Activated CD4-positive, alpha-beta T cell treated with anti-CD3 and anti-CD28 coated beads, Interleukin-2, amount 50 U/mL, for 1 hour (primary cell): ENCODE measurements at regions not wholly inside any gene's neighbourhood (a gene's known extent, or its start where the extent isn't known, plus 50 kb on each side); places are given as distances from the start of the nearest gene placed in this dataset.
"Not testable (repeated sequence)": the region's sequence is repeated elsewhere in the genome, so short reads cannot be mapped to it uniquely, and the experiment has no call there.

Experiments
- DNase-seq: peaks from one replicate; pipeline ENCODE4 v3.0.0-alpha.2; 2020

- no peak for DNase-seq
Measured at GRCh38 chr12:131591714-131592709, 118.9 kb upstream of the SFSWAP start.

GRCh38 chr12:131592972-131593371 is 117.9 kb upstream of the SFSWAP start:
- DNase-seq: no peak

GRCh38 chr12:131593406-131593805 is 117.5 kb upstream of the SFSWAP start:
- no peak for DNase-seq

GRCh38 chr12:131596115-131596514 is 114.8 kb upstream of the SFSWAP start:
- DNase-seq: no peak

GRCh38 chr12:131597333-131597732 is 113.6 kb upstream of the SFSWAP start:
- no peak for DNase-seq

- DNase-seq: no peak
Measured at GRCh38 chr12:131598717-131599116, 112.2 kb upstream of the SFSWAP start.

- DNase-seq: no peak
Measured at GRCh38 chr12:131599190-131600159, 111.4 kb upstream of the SFSWAP start.

- DNase-seq: no peak
Measured at GRCh38 chr12:131600160-131600532, 110.7 kb upstream of the SFSWAP start.

GRCh38 chr12:131601499-131601898 is 109.4 kb upstream of the SFSWAP start:
- not testable (repeated sequence) for DNase-seq

- no peak for DNase-seq
Measured at GRCh38 chr12:131603106-131603938, 107.6 kb upstream of the SFSWAP start.

- peak; percentile 41 for DNase-seq
Measured at GRCh38 chr12:131603939-131604795, 106.7 kb upstream of the SFSWAP start.

GRCh38 chr12:131604859-131605258 is 106.0 kb upstream of the SFSWAP start:
- DNase-seq: no peak

- no peak for DNase-seq
Measured at GRCh38 chr12:131605304-131605829, 105.5 kb upstream of the SFSWAP start.

GRCh38 chr12:131606218-131606901 is 104.5 kb upstream of the SFSWAP start:
- no peak for DNase-seq

- no peak for DNase-seq
Measured at GRCh38 chr12:131607658-131608447, 103.0 kb upstream of the SFSWAP start.

- peak; percentile 56 for DNase-seq
Measured at GRCh38 chr12:131608740-131609690, 101.9 kb upstream of the SFSWAP start.

- no peak for DNase-seq
Measured at GRCh38 chr12:131609762-131610161, 101.1 kb upstream of the SFSWAP start.

GRCh38 chr12:131610181-131610580 is 100.7 kb upstream of the SFSWAP start:
- DNase-seq: no peak

GRCh38 chr12:131610891-131611290 is 100.0 kb upstream of the SFSWAP start:
- DNase-seq: no peak
